Naive thymus-derived CD4-positive, alpha-beta T cell (primary cell): ENCODE measurements at regions not wholly inside any gene's neighbourhood (a gene's known extent, or its start where the extent isn't known, plus 50 kb on each side); places are given as distances from the start of the nearest gene placed in this dataset.
"Not testable (repeated sequence)": the region's sequence is repeated elsewhere in the genome, so short reads cannot be mapped to it uniquely, and the experiment has no call there.

Experiments used
- ATAC-seq: fragments of 150-1000 bp; cut with Tn5 transposase; 2 replicates; pipeline ENCODE4 v1.10.0; 2021; ENCODE audit warnings: mild to moderate bottlenecking, moderate library complexity
- CTCF ChIA-PET: fragments of 350-600 bp; sonication (Branson Sonifier 250); formaldehyde crosslinking; loops from one replicate; lab custom pipeline; 2021; ENCODE audit warnings: antibody characterized with exemption; lab: Charles Lee
- POLR2A ChIA-PET: fragments of 350-600 bp; sonication (Branson Sonifier 250); formaldehyde crosslinking; loops from one replicate; lab custom pipeline; 2021; ENCODE audit warnings: antibody characterized with exemption, inconsistent platforms; lab: Charles Lee
- DNase-seq, 9 donors: peaks; one replicate each; pipeline versions ENCODE4 v3.0.0 to v3.0.0-alpha.2; 2020 to 2022; ENCODE audit warnings: mixed read lengths in 1 of 9
- H3K27ac ChIP-seq: one replicate; pipeline ENCODE4 v1.7.0; 2013; ENCODE audit warnings: mild to moderate bottlenecking, low read depth, low read length, moderate library complexity
- H3K27me3 ChIP-seq, 2 donors: one replicate each; pipeline ENCODE4 v1.7.0; 2013; ENCODE audit warnings: low read length in 2 of 2, mild to moderate bottlenecking in 2 of 2, moderate library complexity in 2 of 2; ENCODE audit not compliant: control insufficient read depth in 2 of 2, insufficient read depth in 2 of 2
- H3K36me3 ChIP-seq, 3 experiments: 1 replicate in 2 of 3; 2 replicates in 1 of 3; pipeline ENCODE4 v1.7.0; 2013; ENCODE audit warnings: low read length in 3 of 3, mild to moderate bottlenecking in 3 of 3, moderate library complexity in 1 of 3; ENCODE audit not compliant: insufficient read depth in 3 of 3, control insufficient read depth in 2 of 3
- H3K4me1 ChIP-seq, 2 donors: one replicate each; pipeline ENCODE4 v1.7.0; 2013; ENCODE audit warnings: low read length in 2 of 2, mild to moderate bottlenecking in 2 of 2, moderate library complexity in 1 of 2; ENCODE audit not compliant: control insufficient read depth in 2 of 2, insufficient read depth in 2 of 2
- H3K4me3 ChIP-seq: 2 replicates; pipeline ENCODE4 v1.7.0; 2013; ENCODE audit warnings: mild to moderate bottlenecking, low read length
- H3K9me3 ChIP-seq, 3 experiments: 1 replicate in 2 of 3; 2 replicates in 1 of 3; pipeline ENCODE4 v1.7.0; 2013; ENCODE audit warnings: low read length in 3 of 3; ENCODE audit not compliant: control insufficient read depth in 2 of 3
- H3K27ac Mint-ChIP-seq, 9 donors: one replicate each; pipeline ENCODE4 v1.8.0; 2020 to 2022; ENCODE audit warnings: mixed read lengths in 9 of 9, mild to moderate bottlenecking in 8 of 9, moderate library complexity in 5 of 9, inconsistent platforms in 2 of 9
- H3K27me3 Mint-ChIP-seq, 5 donors: one replicate each; pipeline ENCODE4 v1.8.0; 2021 to 2022; ENCODE audit warnings: mixed read lengths in 5 of 5, mild to moderate bottlenecking in 1 of 5
- H3K36me3 Mint-ChIP-seq, 5 donors: one replicate each; pipeline ENCODE4 v1.8.0; 2020 to 2022; ENCODE audit warnings: mixed read lengths in 5 of 5, mild to moderate bottlenecking in 3 of 5, inconsistent platforms in 1 of 5
- H3K4me1 Mint-ChIP-seq, 7 donors: one replicate each; pipeline ENCODE4 v1.8.0; 2020 to 2022; ENCODE audit warnings: mixed read lengths in 7 of 7, mild to moderate bottlenecking in 3 of 7, inconsistent platforms in 1 of 7
- H3K4me3 Mint-ChIP-seq, 10 donors: one replicate each; pipeline ENCODE4 v1.8.0; 2020 to 2022; ENCODE audit warnings: mild to moderate bottlenecking in 10 of 10, mixed read lengths in 10 of 10, moderate library complexity in 6 of 10, inconsistent platforms in 2 of 10
- H3K9me3 Mint-ChIP-seq, 11 donors: one replicate each; pipeline ENCODE4 v1.8.0; 2020 to 2022; ENCODE audit warnings: mixed read lengths in 11 of 11, mild to moderate bottlenecking in 4 of 11, inconsistent platforms in 1 of 11, moderate library complexity in 1 of 11
- intact Hi-C, 2 donors: fragments of 100-400 bp; cut with micrococcal nuclease; formaldehyde crosslinking; loops; one replicate each; pipeline ENCODE4 v1.15.1; 2023

DNA sequence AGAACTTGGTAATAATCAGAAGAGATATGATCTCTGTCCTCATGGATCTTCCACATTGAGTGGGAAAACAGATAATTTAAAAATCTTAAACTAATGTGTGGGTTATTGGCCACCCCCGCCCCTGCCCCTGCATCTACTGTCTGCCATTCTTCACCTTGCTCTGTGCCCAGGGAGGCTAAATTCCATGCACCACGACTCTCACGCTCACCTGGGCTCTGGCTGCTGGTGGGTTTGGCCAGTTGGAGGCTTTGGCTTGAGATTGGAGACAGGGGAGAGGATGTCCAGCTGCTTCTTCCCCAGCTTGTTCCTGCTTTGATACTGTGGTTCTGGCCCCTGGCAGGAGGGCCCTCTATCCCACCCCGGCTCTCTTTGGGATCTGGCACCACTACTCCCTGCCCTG, 127.9 kb downstream of the IRX5 start:
- H3K4me3 ChIP-seq: no peak overlapping the region
- Mint-ChIP-seq H3K4me3 (no peak overlapping the region), H3K9me3 (peaks cover 0 to 3% (median 0%) of the 10 kb centered on the region in 11 donors), H3K36me3 (no peaks in the 10 kb centered on the region), H3K27me3 (peaks cover 40 to 72% (median 65%) of the 10 kb centered on the region in 5 donors), H3K27ac (no peak overlapping the region), H3K4me1 (peaks cover 0 to 11% (median 6%) of the 10 kb centered on the region in 7 donors)
- ATAC-seq (no peak), DNase-seq (no peak)
- peaks cover 0 to 3% of the 10 kb centered on the region in 2 donors for H3K27me3 ChIP-seq
- ChIA-PET CTCF (no interaction called here), POLR2A (no interaction called here)
- H3K27ac ChIP-seq: no peak overlapping the region
- intact Hi-C loops: no loop called here
- no peaks in the 10 kb centered on the region for H3K4me1 ChIP-seq
- H3K9me3 ChIP-seq: no peaks in the 10 kb centered on the region
- H3K36me3 ChIP-seq: no peaks in the 10 kb centered on the region

DNA sequence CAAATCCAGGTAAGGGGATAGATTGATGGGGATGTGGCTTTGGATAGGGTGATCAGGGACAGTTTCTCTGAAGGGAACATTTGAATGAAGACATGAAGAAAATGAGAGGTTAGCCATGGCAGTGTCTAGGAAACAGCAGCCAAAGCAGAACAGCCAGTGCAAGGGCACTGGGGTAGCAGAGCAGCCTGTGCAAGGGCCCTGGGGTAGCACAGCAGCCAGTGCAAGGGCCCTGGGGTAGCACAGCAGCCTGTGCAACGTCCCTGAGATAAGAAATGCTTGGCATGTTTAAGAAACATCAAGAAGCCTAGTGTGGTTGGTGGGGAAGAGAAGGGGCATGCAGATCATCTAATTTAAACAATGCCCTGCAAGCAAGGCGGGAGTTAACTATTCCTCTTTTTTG, 128.5 kb downstream of the IRX5 start:
- Histone ChIP-seq H3K27ac (no peak overlapping the region), H3K36me3 (no peaks in the 10 kb centered on the region), H3K27me3 (peaks cover 0 to 3% of the 10 kb centered on the region in 2 donors), H3K9me3 (no peaks in the 10 kb centered on the region), H3K4me3 (no peak overlapping the region), H3K4me1 (no peaks in the 10 kb centered on the region)
- intact Hi-C loops: no loop called here
- peaks cover 0 to 3% (median 0%) of the 10 kb centered on the region in 11 donors for H3K9me3 Mint-ChIP-seq
- no peak overlapping the region for H3K4me3 Mint-ChIP-seq
- ChIA-PET POLR2A (no interaction called here), CTCF (no interaction called here)
- DNase-seq: no peak
- no peaks in the 10 kb centered on the region for H3K36me3 Mint-ChIP-seq
- peaks cover 0 to 11% (median 6%) of the 10 kb centered on the region in 7 donors for H3K4me1 Mint-ChIP-seq
- no peak for ATAC-seq
- peaks cover 41 to 76% (median 63%) of the 10 kb centered on the region in 5 donors for H3K27me3 Mint-ChIP-seq
- no peak overlapping the region for H3K27ac Mint-ChIP-seq

DNA sequence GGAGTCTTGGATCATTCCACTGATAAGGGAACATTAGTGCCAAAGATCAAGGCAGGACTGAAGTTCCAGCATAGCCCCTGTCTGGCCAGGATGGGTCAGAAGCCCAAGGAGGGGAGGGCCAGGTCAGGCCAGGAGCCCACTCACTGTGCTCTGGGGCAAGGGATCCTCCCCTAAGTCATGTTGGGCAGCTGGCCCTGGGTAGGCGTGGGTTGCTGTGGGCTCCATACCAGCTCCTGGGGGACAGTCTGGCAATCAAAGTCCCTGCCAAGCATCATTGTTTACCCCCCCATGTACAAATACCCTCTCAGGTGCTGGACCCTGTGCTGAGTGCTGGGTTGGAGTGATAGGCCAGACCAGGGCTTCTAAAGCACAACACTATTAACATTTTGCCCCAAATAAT, 130.5 kb downstream of the IRX5 start:
- H3K9me3 ChIP-seq: no peaks in the 10 kb centered on the region
- no peak overlapping the region for H3K27ac ChIP-seq
- H3K9me3 Mint-ChIP-seq: peaks cover 0 to 3% (median 0%) of the 10 kb centered on the region in 11 donors
- peaks cover 0 to 11% (median 6%) of the 10 kb centered on the region in 7 donors for H3K4me1 Mint-ChIP-seq
- H3K4me3 Mint-ChIP-seq: no peak overlapping the region
- H3K27me3 ChIP-seq: peaks cover 0 to 3% of the 10 kb centered on the region in 2 donors
- no peak for DNase-seq
- no peak overlapping the region for H3K27ac Mint-ChIP-seq
- no peaks in the 10 kb centered on the region for H3K4me1 ChIP-seq
- ChIA-PET POLR2A (no interaction called here), CTCF (no interaction called here)
- intact Hi-C loops: loop anchor here in 1 of 2 donors (5.0 kb wide), 1 partner anchor 291 kb away; no protein-coding TSS in a partner anchor
- peaks cover 33 to 61% (median 51%) of the 10 kb centered on the region in 5 donors for H3K27me3 Mint-ChIP-seq
- H3K36me3 Mint-ChIP-seq: no peaks in the 10 kb centered on the region
- ATAC-seq: no peak
- no peak overlapping the region for H3K4me3 ChIP-seq
- H3K36me3 ChIP-seq: no peaks in the 10 kb centered on the region

DNA sequence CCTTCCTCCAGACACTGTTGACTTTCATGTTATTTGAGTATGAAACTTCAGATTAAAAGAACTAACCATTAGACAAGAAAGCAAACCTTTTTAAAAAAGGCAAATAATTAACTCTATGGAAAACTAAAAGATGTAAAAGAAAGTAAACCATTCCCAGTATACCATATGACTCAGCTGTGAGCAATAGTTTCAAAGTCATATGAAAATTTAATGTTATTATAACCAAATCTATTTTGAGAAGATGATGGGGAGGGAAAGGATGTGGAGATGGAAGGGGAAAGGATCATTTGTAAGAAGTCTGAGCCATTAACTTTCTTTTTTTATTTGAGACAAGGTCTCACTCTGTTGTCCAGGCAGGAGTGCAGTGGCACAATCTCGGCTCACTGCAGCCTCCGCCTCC, 131.8 kb downstream of the IRX5 start:
- Mint-ChIP-seq H3K27me3 (peaks cover 20 to 48% (median 37%) of the 10 kb centered on the region in 5 donors), H3K27ac (no peak overlapping the region), H3K9me3 (peaks cover 0 to 3% (median 0%) of the 10 kb centered on the region in 11 donors), H3K36me3 (no peaks in the 10 kb centered on the region), H3K4me3 (no peak overlapping the region), H3K4me1 (no peaks in the 10 kb centered on the region)
- intact Hi-C loops: loop anchor here in 1 of 2 donors (5.0 kb wide), 1 partner anchor 290 kb away; no protein-coding TSS in a partner anchor
- H3K9me3 ChIP-seq: no peaks in the 10 kb centered on the region
- ATAC-seq (no peak), DNase-seq (no peak)
- H3K4me1 ChIP-seq: no peaks in the 10 kb centered on the region
- H3K27me3 ChIP-seq: peaks cover 0 to 3% of the 10 kb centered on the region in 2 donors
- H3K4me3 ChIP-seq: no peak overlapping the region
- ChIA-PET CTCF (no interaction called here), POLR2A (no interaction called here)
- no peaks in the 10 kb centered on the region for H3K36me3 ChIP-seq
- H3K27ac ChIP-seq: no peak overlapping the region

DNA sequence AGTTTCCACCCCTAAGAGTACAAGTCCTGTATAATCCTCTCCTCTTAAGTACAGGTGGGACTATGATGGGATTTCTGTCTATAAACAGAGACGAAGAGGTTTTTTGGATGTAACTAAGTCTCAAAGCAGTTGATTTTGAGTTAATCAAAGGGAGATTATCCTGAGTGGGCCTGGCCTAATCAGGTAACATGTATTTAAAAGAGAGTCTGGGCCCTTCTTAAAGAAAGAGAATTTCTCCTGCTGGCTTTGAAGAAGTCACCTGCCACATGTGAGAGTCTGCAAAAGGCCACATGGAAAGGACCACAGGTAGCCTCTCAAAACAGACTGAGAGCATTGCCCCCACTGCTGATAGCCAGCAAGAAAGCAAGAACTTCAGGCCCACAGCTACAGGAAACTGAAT, 142.3 kb downstream of the IRX5 start:
- Mint-ChIP-seq H3K27me3 (peaks cover 0 to 18% (median 14%) of the 10 kb centered on the region in 5 donors), H3K36me3 (no peaks in the 10 kb centered on the region), H3K4me3 (no peak overlapping the region), H3K9me3 (peaks cover 0 to 4% (median 0%) of the 10 kb centered on the region in 11 donors), H3K27ac (no peak overlapping the region), H3K4me1 (no peaks in the 10 kb centered on the region)
- Histone ChIP-seq H3K36me3 (no peaks in the 10 kb centered on the region), H3K27ac (no peak overlapping the region), H3K4me3 (no peak overlapping the region), H3K4me1 (no peaks in the 10 kb centered on the region), H3K27me3 (no peaks in the 10 kb centered on the region), H3K9me3 (no peaks in the 10 kb centered on the region)
- no peak for ATAC-seq
- intact Hi-C loops: no loop called here
- ChIA-PET CTCF (no interaction called here), POLR2A (no interaction called here)
- DNase-seq: no peak

DNA sequence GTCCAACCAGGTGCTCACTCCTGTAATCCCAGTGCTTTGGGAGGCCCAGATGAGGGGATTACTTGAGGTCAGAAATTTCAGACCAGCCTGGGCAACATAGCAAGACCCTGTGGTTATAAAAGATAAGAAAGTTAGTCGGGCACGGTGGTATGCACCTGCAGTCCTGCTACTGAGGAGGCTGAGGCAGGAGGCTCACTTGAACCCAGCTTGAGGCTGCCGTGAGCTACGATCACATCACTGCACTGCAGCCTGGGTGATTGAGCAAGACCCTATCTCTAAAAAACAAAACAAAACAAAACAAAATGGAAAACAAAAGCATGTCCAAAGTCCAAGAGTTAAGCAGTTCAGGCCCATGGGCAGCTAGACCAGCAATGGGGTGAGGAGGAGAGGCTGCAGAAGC, 143.2 kb downstream of the IRX5 start:
- H3K4me1 ChIP-seq: no peaks in the 10 kb centered on the region
- H3K27ac ChIP-seq: no peak overlapping the region
- DNase-seq: no peak
- H3K27me3 ChIP-seq: no peaks in the 10 kb centered on the region
- no peaks in the 10 kb centered on the region for H3K36me3 Mint-ChIP-seq
- peaks cover 0 to 18% (median 14%) of the 10 kb centered on the region in 5 donors for H3K27me3 Mint-ChIP-seq
- H3K4me3 ChIP-seq: no peak overlapping the region
- H3K4me3 Mint-ChIP-seq: no peak overlapping the region
- H3K9me3 Mint-ChIP-seq: peaks cover 0 to 4% (median 0%) of the 10 kb centered on the region in 11 donors
- H3K36me3 ChIP-seq: no peaks in the 10 kb centered on the region
- no peaks in the 10 kb centered on the region for H3K4me1 Mint-ChIP-seq
- no peak for ATAC-seq
- H3K9me3 ChIP-seq: no peaks in the 10 kb centered on the region
- CTCF ChIA-PET: no interaction called here
- intact Hi-C loops: no loop called here
- H3K27ac Mint-ChIP-seq: no peak overlapping the region
- POLR2A ChIA-PET: no interaction called here

DNA sequence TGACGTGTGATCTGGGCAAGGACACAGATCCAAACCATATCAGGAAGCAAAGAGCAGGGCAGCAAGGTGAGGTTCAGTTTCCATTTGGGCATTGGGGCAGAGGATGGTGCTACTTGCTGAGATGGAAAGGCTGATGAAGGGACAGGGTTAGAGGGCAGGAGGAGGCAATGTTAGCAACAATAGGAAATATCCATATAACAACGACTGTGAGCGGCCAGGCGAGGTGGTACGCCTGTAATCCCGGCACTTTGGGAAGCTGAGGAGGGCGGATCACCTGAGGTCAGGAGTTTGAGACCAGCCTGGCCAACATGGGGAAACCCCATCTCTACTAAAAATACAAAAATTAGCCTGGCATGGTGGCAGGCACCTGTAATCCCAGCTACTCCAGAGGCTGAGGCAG, 144.5 kb downstream of the IRX5 start:
- H3K36me3 Mint-ChIP-seq, H3K36me3 ChIP-seq, H3K27ac ChIP-seq, H3K4me1 ChIP-seq, POLR2A ChIA-PET, H3K27ac Mint-ChIP-seq, H3K27me3 ChIP-seq, ATAC-seq, H3K4me3 ChIP-seq, H3K4me3 Mint-ChIP-seq, intact Hi-C loops, DNase-seq, H3K9me3 Mint-ChIP-seq, H3K4me1 Mint-ChIP-seq, CTCF ChIA-PET, H3K9me3 ChIP-seq: not testable (repeated sequence)
- H3K27me3 Mint-ChIP-seq: peaks cover 0 to 19% (median 13%) of the 10 kb centered on the region in 5 donors
